NCI-H1417 treated with DMSO at 0.1 percent for 48 hours (cell line): ENCODE measurements at regions not wholly inside any gene's neighbourhood (a gene's known extent, or its start where the extent isn't known, plus 50 kb on each side); places are given as distances from the start of the nearest gene placed in this dataset.
A peak's percentile ranks its signal among the peaks of the same experiment; 100 is the strongest.
"Not testable (repeated sequence)": the region's sequence is repeated elsewhere in the genome, so short reads cannot be mapped to it uniquely, and the experiment has no call there.

Experiments
- DNase-seq: peaks from one replicate; lab custom pipeline; 2025; lab: John Stamatoyannopoulos, UW

DNA sequence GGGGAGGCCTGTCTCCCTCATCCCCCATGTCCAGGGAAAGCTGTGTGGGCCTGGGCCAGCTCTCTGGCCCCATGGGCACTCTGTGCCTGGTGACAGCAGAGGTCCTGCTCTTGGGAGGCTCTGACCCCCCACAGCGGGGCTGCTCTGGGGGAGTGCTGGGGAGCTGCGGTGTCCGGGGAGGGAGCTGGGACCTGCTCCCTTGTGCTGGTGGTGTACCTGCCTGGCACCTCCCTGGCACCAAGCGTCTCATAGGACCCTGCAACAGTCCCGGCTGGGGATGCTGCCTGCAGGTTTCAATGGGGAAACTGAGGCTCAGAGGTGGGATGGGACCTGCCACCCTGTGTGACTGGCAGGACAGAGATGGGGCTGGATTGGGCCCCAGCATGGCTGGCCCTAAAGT, 111.3 kb downstream of the KIF26A start:
- no peak for DNase-seq

DNA sequence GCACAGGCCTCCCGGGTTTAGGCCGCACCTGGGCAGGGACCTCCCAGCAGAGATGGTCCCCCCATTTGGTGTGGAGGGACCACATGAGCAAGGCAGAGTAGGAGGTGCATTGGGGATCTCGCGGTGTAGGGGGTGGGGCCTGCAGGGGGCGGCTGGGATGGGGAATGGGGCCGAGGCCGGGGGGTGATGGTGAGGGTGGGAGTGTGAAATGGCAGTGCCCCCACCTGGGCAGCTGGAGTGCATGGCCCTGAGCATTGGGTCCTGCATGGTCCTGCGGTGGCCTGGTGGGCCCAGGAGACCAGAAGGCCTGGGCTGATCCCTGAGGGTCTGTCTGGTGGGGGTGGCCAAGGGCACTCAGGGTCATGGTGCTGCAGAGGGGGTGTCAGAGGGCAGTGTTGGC, 111.8 kb downstream of the KIF26A start:
- no peak for DNase-seq

DNA sequence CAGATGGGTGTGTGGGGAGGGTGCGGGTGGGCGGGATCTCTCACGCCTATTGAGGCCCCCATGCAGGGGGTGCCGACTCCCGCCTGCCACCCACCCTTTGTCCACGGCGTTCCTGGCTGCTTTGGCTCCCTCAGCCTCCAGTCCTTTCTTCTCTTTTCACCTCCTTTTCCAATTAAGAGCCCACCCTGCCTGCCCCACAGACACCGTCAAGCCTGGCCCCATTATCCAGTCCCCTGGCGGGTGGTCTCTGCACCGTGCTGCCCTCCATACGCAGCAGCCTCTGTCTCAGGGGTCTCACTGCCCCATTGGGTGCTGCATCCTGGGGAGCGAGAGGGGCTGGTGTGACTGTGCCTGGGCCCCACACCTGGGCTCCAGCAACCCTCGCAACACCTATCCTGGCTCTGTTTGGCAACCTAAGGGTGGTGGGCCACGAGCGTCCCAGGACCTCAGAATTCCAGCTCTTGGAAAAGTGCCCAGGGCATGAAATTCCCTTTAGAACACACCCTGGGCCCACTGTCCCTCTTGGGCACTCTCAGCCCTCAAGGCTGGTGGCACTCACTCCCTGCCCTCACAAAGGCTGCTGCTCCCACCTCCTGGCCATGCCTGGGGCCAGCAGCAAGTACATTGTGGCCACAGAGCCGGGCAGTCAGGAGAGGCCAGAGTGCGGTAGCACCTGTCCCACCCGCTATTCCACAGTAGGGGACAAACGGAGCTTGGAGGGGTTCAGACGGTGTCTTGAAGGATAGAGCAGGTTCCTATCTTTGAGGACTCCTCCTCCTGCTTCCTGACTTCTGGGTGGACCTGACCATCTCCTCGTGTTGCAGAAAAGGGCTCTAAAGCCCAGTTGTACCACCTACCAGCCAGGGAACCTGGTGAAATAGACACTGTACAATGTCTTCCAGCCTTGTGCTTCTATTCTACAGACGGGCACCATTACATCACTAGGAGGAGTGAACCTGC, 114.1 kb downstream of the KIF26A start:
- DNase-seq = no peak

DNA sequence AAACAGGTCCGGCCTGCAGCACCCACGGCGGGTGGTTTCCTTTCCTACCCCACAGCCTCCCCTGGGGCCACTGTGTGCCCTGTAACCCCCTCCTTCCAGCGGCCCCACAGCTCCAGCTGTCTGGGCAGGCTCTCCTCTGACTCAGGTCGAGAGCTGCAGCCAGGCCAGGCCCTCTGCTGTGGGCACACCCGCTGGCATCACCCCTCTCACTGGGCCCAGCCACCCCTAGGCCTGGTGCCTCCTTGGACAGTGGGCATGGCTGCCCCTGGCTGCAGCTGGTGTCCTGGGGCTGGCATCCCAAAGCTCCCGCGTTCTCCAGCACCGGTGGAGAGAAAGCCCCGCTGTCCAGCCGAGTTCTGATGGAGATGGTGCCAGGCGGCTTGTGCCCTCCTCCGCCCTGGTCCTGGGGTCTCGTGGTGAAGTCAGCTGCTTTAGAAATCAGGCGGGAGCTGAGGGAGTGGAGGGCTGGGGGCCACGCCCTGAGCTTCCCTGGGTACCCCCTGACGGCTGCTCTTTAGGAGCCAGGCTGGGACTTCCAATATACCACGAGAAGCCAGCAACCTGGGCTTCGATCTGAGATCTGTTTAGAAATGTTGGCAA, 114.9 kb downstream of the KIF26A start:
- DNase-seq = no peak

DNA sequence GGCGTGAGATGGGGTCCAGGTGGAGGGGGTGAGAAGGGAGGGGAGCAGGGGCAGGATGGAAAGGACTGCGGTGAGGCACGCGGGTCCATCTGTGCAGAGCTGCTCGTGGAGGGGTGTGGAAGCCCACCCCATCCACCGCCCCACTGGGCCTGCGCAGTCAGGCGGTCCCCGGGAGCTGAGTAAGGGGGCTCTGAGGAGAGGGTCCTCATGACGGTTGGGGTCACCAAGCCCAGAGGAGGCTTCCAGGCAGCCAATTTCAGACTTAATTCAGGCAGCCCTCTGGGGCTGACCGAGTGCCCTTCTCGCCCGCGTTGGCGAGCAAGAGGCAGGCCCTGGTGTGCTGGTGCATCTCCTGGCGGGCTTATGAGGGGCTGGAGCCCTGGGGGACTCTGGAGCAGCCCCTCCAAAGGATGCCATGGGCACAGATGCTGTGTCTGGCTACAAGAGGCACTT, 115.5 kb downstream of the KIF26A start:
- no peak for DNase-seq

DNA sequence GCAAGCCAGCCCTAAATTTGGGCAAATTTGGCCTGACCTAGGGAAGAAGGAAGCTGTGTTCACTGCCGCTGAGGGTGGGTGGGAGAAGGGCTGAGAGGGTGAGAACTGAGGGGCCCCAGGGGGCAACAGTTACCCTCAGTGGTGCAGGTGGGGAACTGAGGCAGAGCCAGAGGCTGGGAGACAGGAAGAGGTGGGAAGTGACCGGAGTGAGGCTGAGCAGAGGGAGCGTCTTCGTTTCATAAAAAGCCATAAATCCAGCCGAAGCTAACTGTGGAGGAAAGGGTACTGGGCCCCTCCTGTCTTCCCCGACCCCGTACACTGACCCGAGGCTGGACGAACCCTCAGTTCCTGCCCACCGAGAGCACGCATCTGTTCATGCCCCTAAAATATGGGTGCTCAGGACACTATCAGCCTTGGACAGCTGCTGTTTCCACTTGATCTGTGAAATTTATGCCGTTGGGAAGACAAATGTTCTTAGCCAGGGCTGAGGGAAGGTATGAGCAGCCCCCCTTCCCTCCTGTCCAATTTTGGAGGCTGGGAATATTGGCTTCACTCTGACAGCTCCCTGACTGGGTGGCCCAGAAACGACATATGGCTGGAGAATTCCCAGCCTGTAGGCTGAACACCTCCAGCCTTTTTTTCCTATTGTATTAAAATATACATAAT, 116.5 kb downstream of the KIF26A start:
- no peak for DNase-seq

DNA sequence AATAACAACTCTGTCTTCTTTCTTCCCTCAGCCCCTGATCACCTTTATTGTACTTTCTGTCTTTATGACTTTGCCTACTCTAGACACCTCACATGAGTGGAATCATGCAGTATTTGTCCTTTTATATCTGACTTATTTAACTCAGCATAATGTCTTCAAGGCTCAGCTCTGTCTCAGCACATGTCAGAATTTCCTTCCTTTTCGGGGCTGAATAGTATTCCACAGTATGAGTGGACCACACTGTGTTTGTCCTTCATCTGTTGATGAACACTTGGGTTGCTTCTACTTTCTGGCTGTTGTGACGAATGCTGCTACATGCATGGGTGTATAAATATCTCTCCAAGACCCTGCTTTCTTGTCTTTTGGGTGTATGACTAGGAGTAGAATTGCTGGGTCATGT, 117.6 kb downstream of the KIF26A start:
- no peak for DNase-seq

DNA sequence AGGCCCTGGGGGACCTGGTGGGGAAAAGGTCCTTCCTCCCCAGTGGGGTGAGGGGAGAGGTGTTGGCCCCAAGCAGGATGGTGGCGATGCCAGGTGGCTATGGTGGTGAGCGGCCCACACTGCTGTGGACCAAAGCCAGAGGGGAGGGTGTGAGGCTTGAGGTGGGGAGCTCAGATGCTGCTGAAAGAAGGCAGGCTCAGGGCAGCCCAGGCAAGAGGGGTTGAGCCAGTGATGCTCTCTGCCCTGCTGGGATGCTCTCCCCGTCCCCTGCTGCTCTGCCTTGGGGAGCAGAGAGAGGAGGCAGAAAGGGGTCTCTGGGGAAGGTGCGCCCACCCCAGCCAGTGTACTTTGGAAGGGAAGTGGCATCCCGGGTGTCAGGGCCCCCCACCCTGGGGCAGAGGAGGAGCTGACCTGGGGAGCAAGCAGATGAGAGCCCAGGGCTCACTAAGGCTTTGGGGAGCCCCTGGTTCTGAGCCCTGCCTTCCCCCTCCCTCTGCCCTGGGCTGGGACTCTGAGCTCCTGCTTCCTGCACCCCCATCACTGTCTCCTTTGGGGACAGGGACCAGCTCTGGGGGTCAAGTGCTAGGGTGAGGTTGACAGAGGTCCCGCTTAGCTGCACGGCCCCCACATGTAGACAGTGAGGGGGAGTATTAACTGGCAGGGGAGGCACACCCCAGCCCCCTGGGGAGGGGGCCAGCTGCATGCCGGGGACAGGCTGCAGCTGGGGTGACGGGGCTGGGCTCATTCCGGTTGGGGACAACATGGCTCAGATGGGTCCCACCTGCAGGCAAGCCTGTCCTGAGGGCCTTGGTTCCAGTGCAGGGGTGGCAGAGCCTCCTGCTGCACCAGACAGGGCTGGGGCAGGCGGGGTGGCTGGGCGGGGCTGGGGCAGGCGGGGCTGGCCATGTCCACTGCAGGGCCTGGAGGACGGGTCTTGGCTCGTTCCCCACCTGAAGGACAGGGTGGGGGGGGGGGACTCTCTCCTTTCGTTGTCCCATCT, 124.4 kb downstream of the KIF26A start:
- DNase-seq = no peak

DNA sequence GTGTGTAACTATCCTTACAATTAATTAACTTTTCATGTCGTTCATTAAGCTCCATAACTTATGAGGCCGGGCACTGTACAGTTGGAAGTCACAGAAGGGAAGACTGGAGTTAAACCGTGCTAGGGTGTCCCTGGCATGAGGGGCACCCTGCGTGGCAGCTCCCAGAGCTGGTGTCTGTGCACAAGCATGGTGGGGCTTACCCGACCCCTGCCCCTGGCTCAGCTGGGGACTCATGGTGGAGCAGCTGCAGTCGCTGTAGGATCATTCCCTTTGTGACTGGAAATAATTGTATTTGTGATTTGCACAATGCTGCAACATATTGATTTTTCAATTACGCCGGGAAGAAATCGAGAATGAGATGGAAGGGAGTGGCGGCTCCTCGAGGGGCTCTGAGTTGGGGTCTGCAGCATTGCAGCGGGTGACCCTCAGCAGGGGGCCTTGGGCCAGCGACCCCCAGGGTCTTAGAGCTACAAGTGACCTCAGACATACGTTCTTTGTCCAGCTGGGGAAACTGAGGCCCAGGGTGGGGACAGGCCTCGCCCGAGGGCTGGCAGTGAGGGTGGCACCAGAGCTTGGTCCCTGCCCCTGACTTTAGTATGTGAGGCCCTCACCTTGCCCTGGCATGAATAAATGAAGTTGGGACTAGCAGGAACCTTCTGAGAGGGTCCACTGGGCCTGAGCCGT, 125.4 kb downstream of the KIF26A start:
- DNase-seq = no peak

DNA sequence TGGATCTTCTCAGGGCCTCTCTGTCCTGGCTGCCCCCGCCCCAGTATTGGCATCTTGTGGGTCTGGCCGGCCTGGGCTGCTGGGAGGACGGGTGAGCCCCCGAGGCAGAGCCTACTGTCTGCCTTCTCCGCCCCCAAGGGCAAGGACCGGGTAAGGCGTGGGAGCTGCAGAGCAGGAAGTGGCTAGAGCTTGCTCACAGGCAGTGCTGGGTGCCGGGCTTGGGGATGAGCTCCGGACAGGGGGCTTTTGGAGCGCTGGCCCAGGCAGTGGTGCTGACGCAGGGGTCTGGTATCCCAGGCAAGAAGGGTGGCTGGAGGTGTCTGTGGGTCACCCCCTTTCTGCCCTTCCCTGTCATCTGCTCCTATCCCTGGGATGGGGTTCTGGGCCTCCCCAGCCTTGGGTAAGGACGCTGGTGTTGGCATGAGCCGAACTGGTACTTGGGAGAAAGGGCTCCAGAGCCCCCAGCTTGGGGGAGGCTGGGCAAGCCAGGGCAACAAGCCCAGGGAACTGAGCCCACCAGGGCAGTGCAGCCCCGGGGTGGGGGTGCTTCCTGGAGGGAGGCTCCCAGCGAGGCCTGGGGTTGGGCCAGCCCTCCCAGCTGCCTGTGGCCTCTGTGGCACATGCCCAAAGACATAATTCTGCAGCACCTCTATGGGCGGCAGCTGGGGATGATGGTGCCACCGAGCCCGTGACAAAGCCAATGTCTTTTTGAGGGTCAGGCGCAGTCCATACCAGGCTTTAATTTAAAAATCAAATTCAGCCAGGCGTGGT, 126.3 kb downstream of the KIF26A start:
- no peak for DNase-seq

DNA sequence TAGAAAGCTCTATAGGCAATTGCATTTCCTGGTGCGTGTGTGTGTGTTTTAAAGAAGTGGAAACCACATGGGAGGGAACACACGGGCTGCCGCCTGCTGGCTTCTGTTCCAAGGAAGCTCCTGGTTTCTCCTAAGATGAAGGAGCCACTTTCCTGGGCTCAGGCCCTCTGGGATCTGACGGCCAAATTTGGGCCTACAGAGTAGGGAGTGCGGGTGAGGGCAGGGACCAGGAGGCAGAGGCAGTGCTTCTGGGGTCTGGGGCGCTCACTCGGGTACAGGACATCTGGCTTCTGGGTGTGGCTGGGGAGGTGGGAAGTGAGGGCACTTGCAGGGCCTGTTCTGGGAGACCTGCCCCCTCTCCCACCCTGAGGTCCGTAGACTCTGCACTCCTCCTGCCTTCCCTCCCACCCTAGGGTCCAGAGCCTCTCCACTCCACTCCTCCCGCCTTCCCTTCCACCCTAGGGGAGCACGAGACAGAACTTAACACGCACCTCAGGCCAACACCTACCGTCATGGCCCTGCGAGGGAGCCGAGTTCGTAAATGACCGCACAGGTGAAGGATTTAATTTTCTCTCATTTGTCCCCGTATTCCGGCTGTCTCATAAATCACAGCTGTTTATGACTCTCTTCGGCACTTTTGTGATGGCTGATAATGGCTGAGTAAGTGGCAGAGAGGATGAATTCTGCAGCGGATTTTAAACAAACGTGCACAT, 127.7 kb downstream of the KIF26A start:
- peak; percentile 51 for DNase-seq

DNA sequence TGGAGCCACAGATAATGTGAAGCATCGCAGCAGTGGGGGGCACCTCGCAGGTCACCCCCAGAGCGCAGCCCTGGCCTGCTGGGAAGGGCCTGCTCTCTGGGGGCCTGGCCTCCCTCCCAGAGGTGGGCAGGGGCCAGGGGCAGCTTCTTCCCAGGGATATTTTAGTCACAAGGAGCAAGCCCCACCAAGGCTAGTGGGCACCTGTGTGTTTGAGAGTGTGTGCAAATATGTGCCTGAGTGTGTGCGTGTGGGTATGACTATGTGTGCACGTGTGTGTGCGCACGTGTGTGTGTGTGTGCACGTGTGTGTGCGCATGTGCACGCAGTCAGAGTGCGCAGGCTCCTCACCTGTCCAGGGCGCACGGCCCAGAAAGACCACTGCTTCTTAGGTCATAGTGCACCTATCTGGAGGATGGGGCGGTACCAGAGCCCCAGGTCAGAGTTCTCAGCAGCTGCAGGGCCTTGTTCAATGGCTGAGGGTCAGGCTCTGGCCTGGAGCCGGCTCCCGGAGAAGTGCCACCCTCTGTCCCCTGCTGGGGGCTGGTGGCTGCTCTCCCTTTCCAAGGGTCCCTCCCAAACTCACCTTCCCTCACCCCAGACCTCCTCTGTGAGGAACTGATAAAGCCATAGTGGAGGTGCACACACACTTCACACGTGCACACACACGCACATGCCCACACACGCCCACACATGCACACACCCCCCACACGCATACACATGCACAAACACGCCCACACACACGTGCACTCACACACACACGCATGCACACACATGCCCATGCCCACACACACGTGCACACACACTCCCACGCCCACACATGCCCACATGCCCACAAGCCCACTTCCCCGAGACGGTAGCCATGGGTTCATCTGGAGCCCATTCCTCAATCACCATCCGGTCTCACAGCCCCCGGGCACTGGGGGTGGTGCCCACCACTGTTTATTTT, 128.5 kb downstream of the KIF26A start:
- no peak for DNase-seq

DNA sequence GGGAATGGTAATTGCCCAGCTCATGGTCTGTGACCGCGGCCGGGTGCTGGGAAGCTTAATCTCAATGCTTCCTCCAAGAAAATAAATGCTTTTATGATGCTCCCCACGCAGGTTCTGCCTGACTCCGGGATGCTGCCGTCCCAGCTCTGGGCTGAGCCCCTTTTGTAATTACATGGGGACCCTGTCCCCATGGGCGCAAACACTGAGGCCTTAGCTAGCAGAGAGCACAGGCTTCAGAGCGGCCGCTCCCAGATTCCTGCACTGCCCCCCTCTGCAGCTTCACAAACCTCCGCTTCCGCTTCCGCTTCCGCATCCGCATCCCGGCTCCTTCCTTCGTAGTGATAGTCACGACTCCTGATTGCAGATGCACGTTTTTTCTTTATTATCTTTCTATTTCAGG, 129.5 kb downstream of the KIF26A start:
- no peak for DNase-seq

DNA sequence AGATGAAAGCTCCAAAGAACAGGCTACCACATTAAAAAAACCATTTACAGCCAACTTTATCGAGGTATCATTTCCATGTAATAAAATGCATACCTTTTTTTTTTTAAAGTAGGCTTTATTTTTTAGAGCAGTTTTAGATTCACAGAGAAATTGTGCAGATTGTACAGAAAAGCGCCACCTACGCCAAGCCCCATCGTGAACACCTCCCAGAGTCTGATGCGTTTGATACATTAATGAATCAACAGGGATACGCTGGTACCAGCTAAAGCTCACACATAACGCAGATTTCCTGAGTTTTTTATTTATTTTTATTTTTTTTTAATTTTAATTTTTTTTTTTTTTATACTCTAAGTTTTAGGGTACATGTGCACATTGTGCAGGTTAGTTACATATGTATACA, 129.9 kb downstream of the KIF26A start:
- no peak for DNase-seq

DNA sequence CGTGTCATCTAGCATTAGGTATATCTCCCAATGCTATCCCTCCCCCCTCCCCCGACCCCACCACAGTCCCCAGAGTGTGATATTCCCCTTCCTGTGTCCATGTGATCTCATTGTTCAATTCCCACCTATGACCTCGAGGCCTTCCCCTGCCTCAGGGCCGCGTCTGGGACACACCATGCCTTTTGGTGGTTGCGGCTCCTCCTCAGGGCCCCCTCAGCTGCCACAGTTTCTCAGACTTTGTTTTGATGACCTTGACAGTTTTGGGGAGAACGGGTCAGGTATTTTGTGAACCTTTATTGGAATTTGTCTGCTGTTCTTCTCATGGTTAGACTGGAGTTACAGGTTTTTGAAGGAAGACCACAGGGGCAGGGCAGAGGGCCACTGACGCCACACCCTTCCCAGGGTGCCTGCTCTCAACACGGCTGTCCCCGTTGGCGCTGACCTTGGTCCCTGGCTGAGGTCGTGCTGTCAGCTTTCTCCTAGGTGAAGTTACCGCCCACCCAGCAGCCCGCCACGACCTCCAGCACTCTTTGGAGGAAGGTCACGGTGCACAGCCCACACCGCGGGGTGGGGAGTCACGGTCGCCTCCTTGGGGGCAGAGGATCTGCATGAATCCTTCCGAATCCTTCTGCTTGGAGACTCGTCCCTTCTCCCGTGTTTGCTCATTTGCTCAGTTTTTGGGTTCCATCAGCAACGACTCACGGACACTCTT, 130.5 kb downstream of the KIF26A start:
- no peak for DNase-seq

DNA sequence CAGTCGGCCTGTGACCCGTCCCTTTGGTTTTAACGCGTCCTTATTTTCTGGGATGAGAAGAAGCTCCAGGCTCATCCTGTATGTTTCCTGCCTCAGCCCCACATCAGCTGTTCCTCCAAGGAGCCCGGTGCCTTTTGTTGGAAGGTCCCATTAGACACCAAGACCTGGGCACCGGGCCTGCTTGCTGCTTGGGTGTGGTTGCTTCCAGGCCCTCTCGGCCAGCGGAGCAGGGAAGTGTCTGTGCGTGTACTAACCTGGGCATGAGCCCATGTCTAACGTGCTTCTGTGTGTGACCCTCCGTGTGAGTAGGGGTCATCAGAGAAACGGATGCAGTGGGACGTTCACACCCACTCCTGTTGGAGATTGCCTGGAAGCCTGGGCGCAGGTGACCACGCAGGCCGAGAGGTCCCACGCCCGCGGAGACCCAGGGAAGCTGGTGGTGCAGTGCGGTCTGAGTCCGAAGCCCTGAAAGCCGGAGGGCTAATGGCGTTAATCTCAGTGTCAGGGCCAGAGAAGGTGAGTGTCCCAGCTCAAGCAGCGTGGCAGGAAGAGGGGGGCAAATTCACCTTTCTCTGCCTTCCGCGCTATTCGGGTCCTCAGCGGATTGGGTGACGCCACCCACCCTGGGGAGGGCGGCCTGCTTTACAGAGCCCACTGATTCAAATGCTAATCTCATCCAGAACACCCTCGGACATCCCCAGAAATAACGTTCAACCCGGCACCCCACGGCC, 131.3 kb downstream of the KIF26A start:
- not testable (repeated sequence) for DNase-seq

DNA sequence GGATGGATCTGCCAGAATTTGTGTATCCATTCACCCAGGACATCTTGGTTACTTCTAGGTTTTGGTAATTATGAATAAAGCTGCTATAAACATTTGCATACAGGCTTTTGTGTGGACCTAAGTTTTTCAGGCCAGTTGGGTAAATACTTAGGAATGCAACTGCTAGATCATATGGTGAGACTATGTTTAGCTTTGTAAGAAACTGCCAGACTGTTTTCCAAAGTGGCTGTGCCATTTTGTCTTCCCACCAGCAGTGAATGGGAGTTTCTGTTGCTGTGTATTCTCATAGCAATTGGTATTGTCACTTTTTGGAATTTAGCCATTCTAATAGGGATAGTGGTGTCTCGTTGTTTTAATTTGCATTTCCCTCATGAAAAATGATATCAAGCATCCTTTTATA, 133.0 kb downstream of the KIF26A start:
- no peak for DNase-seq
